Inferior parietal cortex (tissue), 1 donor: ENCODE measurements at regions not wholly inside any gene's neighbourhood (a gene's known extent, or its start where the extent isn't known, plus 50 kb on each side); places are given as distances from the start of the nearest gene placed in this dataset.

ENCODE experiments used
- DNase-seq: peaks from one replicate; pipeline ENCODE4 v3.0.0-alpha.2; 2016; ENCODE audit errors: extremely low spot score

DNA sequence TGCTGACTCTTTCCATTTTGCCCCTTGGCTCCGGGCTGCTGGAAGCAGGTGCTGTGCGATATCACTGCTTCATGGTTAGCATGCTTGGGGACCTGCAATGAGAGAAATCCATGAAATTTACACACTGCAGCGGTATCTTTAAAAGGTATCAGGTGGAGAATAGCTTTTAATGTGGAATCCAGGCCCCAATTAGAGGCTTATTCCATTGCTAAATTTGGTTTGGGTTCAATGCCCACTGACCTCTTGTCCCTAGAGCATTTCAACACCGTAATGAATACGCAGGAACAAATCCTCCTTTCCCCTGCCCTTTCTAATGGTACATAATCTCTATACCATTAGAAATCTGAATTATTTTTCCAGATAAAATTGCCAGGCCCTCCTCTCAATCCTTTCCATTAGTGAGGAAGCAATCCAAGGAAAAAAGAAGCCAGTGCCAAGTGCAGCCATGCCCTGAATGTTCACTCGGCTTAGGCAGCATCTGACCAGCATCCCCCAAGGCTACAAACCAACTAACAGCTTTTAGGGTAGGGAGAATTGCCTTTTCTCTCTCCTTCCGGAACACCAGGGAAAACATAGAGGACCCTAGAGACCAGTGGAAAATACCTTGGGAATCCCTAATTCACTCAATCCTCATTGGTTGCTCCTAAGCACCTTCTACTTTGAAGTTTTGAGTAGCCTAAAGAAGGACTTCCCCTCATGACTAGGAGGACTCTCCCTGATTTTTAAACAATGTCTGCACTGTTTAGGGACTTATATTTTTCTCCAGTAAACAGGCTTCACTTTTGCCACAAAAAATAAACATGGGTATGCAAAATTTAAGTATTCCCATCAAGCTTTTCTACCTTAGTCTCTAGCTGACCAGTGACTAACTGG, 143.1 kb downstream of the QRSL1 start:
- no peak for DNase-seq

DNA sequence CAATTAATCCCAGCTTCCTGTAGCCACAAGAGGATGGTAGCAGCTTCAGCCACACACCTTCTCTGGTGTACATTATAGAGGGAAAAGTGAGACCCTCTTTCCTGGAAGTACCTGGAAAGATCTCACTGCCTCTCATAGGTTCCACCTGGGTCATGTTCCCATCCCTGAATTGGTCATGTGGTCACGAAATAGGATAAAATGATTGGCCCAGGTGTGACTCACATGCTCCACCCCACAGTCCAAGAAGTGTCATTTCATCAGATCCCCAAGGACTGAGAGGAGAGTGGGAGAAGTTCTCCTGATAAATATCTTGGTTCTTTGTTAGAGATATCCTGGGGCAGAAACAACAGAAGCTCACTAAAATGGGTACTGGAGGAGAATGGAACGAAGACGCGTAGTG, 142.4 kb downstream of the QRSL1 start:
- no peak for DNase-seq

DNA sequence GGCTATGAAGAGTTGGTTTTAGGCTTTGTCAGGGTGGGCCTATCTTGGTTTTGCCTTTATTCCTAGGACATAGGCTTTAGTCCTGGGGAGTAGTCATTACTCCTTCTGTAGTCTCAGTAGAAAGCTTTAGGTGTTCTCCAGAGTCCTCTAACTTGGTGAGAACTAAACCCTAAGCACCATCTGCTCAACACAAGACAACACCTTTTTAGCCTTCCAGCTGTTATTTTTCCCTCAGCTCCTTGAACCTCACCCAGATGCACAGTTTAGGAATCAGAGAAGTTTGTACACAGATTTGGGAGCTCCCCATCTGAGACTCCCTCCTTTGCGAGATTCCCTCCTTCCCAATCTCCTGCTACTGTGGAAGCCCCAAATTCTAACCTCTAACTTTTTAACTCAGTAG, 141.3 kb downstream of the QRSL1 start:
- no peak for DNase-seq

DNA sequence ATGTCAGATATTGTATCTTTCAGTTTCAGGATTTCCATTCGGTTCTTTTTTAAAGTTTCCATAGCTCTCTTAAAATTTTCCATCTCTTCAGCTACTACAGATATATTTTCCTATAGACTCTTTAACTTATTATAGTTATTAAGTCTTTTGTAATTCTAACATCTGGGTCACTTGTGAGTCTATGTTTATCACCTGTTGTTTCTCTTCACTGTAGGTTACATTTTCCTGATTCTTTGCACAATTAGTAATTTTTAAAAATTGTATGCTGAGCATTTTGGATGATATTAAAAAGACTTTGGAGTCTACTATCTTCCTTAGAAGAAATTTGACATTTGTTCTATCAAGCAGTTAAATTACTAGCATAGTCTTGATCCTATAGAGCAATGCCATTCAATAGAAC, 140.7 kb downstream of the QRSL1 start:
- DNase-seq = no peak

DNA sequence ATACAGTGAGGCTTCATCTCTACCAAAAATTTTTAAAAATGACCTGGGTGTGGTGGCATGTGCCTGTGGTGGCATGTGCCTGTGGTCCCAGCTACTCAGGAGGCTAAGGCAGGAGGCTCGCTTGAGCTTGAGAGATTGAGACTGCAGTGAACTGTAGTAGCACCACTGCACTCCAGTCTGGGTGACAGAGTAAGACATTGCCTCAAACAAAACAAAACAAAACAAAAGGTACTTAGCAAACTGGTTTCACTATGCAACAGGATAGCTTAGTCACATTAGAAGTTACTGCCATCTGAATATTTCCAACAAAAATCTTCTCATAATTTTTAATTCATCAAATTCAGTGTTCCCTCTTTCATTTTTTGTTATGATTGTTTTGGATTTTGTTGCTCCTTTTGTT, 137.9 kb downstream of the QRSL1 start:
- DNase-seq = no peak

DNA sequence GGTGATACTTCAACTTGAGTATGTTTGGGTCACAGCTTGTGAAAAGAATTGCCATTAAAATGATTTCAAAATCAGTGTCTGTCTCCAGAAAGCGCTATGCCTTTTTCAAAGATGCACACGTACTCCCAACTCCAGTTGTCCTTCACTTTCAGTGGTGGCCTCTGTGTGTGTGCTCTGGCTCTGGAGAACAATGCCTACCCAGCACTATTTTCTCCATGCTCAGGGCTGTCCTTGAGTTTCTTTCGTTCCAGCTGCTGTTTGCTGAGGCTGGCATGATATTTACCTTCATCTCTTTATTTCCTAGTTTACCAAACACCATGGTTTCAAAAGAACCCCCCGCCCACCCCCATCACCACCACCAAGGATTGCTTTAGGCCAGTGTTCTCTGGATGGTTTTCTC, 136.8 kb downstream of the QRSL1 start:
- DNase-seq = no peak

DNA sequence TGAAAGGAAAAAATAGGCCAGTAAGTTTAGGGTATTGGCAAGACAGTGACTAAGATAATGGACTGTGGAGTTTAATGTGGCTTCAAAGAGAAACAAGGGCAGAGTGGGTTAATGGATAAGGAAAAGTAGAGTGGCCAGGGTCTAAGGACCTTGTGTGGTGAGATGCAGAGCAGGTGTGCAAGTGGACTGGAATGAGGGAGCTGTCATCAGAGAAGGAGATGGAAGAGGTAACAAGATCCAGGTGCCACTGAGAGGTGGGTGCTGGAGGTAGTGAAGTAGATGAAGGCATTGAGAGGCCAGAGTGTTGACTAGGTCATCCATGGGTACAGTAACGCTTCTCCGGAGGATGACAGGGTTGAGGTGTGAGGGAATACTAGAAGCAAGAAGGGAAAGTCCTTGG, 136.1 kb downstream of the QRSL1 start:
- DNase-seq = no peak

DNA sequence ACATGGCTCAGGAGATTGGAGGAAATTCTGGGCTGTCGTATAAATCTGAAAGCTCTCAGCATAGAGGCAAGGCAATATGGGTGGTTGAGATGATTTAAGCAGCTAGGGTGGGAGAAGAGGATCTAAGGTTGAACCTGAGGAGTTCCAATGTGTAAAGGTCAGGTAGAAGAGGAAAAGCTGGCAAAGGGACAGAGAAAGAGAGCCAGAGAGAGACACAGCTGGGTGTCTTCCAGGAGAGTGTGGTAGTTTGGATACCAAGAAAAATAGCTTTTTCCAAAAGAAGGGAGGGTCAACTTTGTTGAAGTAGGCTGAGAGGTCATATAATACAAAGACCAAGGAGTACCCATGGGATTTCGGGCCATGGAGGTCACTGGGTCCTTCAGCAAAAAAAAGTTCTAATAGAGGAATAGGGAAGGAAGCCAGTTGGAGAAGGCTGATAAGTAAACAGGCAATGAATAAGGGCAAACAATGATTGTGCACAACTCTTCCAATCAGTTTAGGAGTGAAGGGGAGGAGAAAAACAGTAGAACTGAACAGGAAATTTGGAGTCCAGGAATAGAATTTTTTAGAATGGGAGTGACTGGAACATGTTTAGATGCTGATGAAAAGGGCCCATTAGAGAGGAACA, 135.1 kb downstream of the QRSL1 start:
- DNase-seq = no peak

DNA sequence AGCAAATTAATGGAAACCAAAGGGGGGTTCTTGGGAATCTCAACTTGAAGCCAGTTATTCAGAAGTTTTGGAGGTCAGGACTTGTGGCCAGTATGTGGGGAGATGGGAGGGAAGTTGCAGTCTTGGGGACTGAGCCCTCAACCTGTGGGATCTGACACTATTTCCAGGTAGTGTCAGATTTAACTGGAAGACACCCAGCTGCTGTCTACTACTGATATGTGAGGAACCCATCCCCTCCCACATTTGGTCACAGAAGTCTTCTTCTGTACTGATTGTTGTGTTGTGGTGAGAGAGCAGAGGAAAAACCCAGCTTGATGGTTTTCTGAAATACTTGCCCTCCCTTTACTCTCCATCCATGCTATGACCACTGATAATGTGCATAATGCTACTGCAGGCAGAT, 134.0 kb downstream of the QRSL1 start:
- no peak for DNase-seq

DNA sequence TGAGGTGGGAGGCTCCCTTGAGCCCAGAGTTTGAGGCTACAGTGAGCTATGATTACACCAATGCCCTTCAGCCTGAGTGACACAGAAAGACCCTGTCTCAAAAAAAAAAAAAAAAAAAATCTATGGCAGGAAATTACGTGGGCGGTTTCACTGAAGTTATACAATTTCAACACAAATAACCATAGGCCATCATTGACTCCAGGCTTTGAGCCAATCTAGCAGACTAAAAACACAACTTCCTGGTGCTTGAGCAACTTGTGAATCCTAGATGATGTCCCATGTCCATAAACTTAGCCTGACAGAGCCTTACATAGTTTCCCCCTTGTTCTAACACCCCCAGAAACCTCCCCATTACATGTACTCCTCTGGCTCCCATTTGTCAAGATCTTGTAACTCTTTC, 131.8 kb downstream of the QRSL1 start:
- no peak for DNase-seq

DNA sequence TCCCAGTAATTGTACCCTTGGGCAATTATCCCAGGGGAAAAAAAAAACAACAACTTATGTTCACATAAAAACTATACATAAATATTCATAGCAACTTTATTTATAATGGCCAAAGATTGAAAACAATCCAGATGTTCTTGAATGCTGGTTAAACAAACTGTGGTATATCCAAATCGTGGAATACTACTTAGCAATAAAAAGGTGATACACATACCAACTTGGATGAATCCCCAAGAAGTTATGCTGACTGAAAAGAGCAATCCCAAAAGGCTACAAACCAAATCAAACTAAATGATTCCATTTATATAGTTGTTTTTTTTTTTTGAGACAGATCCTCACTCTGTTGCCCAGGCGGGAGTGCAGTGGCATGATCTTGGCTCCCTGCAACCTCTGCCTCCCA, 129.7 kb downstream of the QRSL1 start:
- DNase-seq = no peak

DNA sequence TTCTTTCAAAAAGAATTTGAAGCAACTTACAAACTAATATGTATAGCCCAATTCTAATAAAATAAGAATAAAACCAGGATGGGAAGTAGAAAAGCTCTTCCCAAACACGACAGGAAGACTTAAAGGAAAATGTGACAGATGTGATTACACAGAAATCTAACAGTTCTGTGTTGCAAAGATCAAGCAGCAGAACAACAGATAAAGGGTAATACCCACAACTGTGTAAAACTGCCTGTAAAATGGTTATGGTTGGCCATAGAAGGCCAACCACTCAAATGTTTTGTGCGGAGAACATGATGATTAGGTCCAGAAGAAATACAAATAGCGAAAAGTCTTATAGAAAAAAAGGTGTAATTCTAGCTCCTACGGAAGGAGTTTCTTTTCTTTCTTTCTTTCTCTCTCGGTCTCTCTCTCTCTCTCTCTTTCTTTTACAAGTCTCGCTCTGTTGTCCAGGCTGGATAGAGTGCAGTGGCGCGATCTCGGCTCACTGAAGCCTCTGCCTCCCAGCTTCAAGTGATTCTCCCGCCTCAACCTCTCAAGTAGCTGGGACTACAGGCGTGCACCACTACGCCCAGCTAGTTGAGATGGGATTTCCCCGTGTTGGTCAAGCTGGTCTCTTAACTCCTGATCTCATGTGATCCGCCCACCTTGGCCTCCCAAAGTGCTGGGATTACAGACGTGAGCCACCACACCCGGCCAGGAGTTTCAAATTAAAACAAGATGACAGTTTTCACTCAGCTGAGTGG, 128.5 kb downstream of the QRSL1 start:
- no peak for DNase-seq

DNA sequence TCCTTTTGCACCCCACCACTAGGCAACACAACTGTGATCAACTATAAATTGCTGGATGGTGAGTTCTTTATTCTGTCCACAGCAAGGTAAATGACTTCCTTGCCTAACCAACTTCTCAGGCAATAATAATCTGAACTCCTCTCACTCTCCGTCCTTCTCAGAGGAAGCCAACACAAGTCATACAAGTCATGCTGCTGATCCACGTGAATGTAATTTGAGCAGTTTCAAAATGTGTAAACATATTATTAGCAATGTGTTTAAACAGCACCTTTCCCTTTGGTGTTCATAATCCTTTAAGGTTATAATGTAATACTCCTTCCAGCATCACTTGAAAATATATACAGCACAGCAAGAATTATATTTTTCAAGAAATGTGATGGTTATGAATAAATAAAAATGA, 127.9 kb downstream of the QRSL1 start:
- no peak for DNase-seq

DNA sequence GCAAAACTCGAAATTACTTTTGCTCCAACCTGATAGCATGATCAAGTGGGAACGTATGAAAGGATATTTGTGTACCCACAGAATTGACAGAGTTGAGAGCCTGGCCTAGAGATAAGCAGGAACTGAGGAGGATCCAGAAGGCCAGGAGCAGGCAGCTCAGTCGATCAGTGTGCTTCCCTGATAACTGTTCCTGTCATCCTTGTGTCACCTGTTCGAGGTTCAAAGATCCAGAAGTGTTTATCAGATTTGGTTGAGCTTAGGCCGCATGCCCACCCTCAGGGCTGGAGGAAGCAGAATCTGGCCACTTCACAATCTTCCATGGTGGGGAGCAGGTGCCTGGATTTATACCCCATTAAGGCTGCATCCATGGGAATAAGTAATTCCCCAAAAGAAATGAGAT, 124.8 kb downstream of the QRSL1 start:
- DNase-seq = no peak

DNA sequence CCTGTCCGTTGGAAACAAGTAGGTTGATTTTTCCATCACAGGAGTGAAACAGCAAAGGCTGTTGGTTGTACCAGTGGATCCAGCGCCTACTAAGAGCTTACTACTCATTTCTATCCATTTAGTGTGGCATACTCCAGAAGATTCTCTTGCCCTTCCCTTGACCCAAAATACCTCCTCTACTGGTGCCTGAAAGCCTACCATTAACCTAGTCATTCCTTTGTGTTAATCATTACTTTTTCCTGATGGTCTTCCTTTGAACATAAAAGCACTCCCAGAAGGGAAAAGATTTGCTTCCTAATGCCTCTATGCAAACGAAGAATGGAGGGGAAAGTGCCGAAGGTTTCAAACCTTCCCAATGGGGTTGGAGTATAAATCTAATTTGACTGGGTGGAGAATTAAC, 123.3 kb downstream of the QRSL1 start:
- DNase-seq = no peak

DNA sequence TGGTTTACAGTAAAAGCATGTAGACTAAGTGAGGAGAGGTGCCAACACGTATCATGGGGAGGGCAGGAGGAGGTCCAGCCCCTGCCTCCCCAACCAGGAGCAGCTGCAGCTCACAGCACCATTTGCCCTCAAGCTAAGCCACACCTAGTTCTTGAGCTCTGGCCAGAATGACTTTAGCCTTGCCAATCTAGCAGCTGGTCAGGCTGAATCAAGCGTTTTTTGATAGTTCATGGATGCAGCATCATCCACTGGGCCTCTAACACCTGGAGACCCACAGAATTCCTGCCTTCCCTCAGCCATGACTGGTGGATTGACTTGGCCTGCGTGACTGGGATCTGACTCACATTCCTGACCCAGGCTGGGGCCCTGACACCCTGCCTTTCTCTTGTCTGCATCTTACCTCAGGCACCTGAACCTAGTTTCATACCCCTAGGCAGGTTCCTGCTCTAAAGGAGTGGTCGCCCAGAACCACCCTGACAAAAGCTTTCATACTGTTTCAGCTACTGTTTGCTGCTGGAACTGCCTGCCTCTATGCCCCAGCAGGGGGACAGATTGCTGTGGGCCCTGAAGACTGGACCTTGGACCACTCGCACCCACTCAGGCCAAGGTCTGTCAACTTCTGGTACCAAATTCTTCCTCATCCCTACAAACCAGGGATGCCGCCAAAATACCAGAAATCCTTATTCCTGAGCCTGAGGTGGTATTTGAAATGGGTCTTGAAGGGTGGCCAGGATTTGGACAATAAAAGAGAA, 122.3 kb downstream of the QRSL1 start:
- no peak for DNase-seq

DNA sequence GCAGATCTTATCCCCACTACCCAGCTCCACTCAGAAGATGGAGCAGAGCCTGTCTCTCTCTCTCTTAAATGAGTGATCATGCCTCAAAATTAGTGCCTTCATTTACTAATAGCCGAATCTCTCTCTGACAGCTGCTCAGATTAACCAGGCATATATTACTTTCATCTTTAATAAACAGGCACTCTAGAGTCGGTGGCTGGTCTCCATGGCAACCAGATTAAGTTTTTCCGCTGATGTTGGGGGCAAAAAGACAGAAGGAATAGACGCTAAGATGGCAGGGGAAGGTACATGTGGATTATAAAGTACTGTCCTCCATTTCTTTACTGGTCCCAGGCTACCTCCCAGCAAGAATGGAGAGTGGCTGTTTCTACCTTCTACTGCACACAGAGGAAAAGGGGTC, 121.6 kb downstream of the QRSL1 start:
- DNase-seq = no peak

DNA sequence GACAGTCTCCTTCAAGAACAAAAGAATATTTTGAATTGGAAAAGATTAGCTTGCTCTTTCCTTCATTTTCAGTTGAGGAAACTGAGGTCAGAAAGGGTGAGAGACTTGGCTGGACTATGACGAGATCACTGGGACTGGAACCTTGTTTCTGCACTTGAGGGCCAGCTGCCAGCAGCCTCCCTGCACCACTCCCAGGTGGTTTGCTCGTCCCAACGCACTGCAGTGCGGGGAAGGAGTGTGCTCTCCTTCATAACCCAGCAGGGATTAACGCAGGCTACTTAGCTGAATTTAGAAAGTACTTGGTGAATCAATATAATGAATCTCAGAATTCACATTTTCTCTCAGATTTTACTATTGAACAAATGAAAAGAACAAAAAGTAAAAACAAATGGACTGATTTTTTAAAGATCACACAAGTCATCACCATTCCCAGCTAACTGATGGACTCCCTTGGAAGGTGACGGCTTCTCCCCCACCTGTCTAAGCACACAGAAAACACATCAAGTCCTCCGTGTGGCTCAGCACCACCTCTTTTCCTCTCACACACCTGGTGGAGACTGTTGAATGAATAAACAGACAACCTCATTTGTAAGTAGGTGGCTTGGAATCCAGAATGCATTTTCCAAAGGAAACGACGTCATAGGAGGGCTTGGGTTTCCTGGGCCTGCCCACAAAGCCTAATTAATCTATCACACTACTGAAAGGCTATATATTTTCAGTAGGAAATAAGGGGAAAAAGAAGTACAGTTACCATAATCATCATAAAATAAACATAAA, 121.0 kb downstream of the QRSL1 start:
- DNase-seq = no peak

DNA sequence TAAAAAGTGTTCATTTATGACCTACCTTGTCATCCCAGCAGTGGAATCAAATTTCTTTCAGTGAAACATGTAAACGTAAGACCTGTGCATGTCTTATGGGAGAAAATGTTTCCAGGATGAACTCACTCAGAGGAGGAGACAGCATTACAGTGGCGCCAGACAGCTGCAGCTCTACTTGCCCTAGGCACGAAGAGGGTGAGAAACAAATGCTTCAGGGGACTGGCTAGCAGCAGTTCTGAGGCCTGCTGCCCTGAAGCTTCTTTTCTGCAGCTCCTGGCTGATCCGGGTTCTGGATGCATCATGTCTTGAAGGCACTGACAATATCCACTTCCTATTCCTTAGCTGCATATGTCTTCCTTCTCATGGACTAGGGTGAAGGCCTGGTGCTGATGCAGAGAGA, 120.2 kb downstream of the QRSL1 start:
- DNase-seq = no peak

DNA sequence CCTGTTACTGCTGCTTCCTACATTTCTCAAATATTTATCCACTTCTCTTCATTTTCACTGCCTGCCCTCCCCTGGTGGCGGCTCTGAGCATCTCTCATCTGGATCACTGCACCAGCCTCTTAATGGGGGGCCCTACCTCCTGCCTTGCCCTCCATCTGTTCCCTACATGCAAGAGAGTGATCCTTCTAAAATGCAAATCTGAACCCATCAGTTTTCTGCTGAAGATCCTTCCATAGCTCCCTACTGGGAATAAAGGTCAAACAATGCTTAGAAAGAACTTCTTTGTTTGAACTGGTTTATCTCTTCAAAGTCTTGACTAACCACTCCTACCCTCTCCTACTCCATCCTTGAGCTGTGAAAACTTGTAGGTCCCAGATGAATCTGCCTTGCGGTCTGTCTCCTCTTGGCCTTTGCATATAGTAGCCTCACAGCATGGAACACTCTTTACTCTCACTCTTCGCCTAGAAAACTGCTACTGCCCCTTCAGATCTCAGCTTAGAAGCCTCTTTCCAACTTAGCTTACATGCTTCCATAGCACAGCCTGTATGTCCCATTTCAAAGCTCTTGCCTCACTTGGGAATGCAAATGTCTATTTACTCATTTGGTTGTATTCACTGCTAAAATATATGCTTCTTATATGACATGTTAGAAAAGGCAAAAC, 119.3 kb downstream of the QRSL1 start:
- DNase-seq = no peak

DNA sequence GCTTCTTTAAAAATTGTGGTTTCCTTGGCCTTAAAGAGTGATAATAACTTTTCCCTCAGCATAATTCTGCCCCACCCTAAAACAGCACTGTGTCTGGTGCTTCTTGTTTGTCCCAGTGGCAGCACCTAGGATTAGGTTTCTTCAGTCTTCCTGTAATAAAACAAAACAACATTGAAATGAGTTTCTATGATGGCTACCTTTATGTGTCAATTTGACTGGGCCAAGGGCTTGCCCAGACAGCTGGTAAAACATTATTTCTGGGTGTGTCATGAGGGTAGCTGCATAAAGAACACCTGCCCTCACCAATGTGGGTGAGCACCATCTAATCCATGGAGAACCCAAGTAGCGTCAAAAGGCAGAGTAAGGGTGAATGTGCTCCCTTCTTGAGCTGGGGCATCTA, 117.8 kb downstream of the QRSL1 start:
- DNase-seq = no peak
